ENCODE measurements at regions not wholly inside any gene's neighbourhood (a gene's known extent, or its start where the extent isn't known, plus 50 kb on each side); places are given as distances from the start of the nearest gene placed in this dataset.

DNA sequence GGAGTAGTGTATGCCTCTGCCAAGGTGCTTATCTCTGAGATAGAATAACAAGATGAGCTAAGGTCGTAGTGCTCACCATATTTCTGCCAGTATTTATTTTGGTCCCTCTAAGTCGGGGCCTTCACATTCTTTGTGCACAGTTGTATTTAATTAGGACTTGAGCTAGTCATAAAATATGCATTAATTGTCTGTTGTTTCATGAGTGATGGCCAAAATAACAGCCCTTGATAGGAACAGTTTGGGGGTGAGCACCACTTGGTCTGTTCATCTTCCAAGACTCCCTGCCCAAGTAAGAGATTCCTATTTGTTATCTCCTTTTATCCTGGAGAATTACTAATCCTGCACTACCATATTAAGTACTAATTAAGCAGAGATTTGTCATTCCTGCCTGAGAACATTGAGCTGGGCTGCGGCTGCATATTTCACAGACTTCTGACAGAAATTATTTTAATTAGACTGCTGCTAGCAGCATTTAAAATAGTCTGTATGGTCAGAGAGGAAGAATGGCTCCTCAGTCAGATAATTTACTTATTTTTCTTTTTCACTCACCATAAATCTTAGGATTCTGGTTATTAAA, 435.1 kb downstream of the MTX2 start:
- ATAC-seq, result peak; percentile 89
- TF ChIP-seq ISL1 (CRISPR knock-in tag; IDR thresholded peaks at IDR 0.05) (peak; percentile 99), OSR1 (CRISPR knock-in tag; IDR thresholded peaks at IDR 0.05) (no peak), ZC3H10 (CRISPR knock-in tag; IDR thresholded peaks at IDR 0.05) (peak; percentile 95), SNAI2 (CRISPR knock-in tag; IDR thresholded peaks at IDR 0.05) (peak; percentile 75; the same call in 1 of the 2 replicates), PPARA (CRISPR knock-in tag; IDR thresholded peaks at IDR 0.05; ENCODE audit: borderline replicate concordance) (no peak), ZFP3 (CRISPR knock-in tag; IDR thresholded peaks at IDR 0.05) (peak; percentile 64), ZFP30 (CRISPR knock-in tag; IDR thresholded peaks at IDR 0.05) (no peak), ZNF565 (CRISPR knock-in tag; conservative IDR thresholded peaks at IDR 0.05; ENCODE audit: low read depth) (no peak), TCF4 (CRISPR knock-in tag; IDR thresholded peaks at IDR 0.05; ENCODE audit: borderline replicate concordance) (0 out of 2 replicates have a peak, but pooled peaks have one; percentile 44), GLIS3 (CRISPR knock-in tag; IDR thresholded peaks at IDR 0.05) (peak; percentile 86), CSDC2 (CRISPR knock-in tag; IDR thresholded peaks at IDR 0.05) (0 out of 2 replicates have a peak, but pooled peaks have one; percentile 76)
- TF ChIP-seq, protein P1, sequence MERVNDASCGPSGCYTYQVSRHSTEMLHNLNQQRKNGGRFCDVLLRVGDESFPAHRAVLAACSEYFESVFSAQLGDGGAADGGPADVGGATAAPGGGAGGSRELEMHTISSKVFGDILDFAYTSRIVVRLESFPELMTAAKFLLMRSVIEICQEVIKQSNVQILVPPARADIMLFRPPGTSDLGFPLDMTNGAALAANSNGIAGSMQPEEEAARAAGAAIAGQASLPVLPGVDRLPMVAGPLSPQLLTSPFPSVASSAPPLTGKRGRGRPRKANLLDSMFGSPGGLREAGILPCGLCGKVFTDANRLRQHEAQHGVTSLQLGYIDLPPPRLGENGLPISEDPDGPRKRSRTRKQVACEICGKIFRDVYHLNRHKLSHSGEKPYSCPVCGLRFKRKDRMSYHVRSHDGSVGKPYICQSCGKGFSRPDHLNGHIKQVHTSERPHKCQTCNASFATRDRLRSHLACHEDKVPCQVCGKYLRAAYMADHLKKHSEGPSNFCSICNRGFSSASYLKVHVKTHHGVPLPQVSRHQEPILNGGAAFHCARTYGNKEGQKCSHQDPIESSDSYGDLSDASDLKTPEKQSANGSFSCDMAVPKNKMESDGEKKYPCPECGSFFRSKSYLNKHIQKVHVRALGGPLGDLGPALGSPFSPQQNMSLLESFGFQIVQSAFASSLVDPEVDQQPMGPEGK (CRISPR knock-in tag; IDR thresholded peaks at IDR 0.05; ENCODE audit: borderline replicate concordance), result peak; percentile 91
- TF ChIP-seq, protein P2, sequence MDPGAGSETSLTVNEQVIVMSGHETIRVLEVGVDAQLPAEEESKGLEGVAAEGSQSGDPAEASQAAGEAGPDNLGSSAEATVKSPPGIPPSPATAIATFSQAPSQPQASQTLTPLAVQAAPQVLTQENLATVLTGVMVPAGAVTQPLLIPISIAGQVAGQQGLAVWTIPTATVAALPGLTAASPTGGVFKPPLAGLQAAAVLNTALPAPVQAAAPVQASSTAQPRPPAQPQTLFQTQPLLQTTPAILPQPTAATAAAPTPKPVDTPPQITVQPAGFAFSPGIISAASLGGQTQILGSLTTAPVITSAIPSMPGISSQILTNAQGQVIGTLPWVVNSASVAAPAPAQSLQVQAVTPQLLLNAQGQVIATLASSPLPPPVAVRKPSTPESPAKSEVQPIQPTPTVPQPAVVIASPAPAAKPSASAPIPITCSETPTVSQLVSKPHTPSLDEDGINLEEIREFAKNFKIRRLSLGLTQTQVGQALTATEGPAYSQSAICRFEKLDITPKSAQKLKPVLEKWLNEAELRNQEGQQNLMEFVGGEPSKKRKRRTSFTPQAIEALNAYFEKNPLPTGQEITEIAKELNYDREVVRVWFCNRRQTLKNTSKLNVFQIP (CRISPR knock-in tag; IDR thresholded peaks at IDR 0.05; ENCODE audit: borderline replicate concordance, low read depth), result peak; percentile 80; the same call in 1 of the 2 replicates
- TF ChIP-seq, protein P3, sequence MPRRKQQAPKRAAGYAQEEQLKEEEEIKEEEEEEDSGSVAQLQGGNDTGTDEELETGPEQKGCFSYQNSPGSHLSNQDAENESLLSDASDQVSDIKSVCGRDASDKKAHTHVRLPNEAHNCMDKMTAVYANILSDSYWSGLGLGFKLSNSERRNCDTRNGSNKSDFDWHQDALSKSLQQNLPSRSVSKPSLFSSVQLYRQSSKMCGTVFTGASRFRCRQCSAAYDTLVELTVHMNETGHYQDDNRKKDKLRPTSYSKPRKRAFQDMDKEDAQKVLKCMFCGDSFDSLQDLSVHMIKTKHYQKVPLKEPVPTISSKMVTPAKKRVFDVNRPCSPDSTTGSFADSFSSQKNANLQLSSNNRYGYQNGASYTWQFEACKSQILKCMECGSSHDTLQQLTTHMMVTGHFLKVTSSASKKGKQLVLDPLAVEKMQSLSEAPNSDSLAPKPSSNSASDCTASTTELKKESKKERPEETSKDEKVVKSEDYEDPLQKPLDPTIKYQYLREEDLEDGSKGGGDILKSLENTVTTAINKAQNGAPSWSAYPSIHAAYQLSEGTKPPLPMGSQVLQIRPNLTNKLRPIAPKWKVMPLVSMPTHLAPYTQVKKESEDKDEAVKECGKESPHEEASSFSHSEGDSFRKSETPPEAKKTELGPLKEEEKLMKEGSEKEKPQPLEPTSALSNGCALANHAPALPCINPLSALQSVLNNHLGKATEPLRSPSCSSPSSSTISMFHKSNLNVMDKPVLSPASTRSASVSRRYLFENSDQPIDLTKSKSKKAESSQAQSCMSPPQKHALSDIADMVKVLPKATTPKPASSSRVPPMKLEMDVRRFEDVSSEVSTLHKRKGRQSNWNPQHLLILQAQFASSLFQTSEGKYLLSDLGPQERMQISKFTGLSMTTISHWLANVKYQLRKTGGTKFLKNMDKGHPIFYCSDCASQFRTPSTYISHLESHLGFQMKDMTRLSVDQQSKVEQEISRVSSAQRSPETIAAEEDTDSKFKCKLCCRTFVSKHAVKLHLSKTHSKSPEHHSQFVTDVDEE (CRISPR knock-in tag; IDR thresholded peaks at IDR 0.05), result peak; percentile 78
- TF ChIP-seq, protein P4, sequence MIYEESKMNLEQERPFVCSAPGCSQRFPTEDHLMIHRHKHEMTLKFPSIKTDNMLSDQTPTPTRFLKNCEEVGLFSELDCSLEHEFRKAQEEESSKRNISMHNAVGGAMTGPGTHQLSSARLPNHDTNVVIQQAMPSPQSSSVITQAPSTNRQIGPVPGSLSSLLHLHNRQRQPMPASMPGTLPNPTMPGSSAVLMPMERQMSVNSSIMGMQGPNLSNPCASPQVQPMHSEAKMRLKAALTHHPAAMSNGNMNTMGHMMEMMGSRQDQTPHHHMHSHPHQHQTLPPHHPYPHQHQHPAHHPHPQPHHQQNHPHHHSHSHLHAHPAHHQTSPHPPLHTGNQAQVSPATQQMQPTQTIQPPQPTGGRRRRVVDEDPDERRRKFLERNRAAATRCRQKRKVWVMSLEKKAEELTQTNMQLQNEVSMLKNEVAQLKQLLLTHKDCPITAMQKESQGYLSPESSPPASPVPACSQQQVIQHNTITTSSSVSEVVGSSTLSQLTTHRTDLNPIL (CRISPR knock-in tag; IDR thresholded peaks at IDR 0.05; ENCODE audit: low read depth), result peak; percentile 90
- TF ChIP-seq, protein P5, sequence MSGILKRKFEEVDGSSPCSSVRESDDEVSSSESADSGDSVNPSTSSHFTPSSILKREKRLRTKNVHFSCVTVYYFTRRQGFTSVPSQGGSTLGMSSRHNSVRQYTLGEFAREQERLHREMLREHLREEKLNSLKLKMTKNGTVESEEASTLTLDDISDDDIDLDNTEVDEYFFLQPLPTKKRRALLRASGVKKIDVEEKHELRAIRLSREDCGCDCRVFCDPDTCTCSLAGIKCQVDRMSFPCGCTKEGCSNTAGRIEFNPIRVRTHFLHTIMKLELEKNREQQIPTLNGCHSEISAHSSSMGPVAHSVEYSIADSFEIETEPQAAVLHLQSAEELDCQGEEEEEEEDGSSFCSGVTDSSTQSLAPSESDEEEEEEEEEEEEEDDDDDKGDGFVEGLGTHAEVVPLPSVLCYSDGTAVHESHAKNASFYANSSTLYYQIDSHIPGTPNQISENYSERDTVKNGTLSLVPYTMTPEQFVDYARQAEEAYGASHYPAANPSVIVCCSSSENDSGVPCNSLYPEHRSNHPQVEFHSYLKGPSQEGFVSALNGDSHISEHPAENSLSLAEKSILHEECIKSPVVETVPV (CRISPR knock-in tag; IDR thresholded peaks at IDR 0.05), result peak; percentile 67; the same call in 1 of the 2 replicates

DNA sequence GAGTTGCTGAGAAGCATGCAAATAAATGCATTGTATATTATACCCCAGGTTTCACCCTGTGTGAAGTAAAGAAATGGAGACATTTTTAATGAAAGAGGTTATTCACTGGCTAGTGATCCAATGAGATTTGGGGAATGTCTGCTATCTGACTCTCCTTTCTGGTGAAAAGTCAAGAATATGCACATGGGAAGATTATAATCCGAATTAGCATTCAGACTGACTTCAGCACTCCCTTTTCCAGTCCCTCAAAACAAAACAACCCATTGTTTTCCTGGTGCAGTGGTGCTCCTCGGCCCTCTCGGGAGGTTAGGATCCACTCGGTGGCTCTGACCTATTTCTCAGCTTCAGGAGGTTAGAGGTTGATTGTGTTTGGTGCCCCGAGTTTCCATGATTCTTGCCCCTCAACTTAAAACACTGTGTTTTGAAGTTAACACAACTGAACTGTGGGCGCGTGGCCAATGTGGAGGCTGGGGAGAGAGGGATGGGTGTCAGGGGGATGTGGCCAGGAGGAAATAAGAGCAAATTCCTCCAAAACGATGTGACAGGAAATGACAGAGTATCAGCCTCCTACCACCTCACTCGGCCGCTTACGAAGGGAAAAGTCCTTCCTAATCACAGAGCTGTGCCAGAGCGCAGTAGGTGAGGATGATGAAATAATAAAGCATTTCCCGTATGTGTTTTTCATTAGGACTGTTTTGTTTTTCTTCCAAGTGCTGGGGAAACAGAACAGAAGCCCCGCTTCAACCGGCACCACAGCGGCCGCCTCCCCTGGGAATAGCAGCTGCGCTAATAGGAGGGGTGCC, 440.1 kb downstream of the MTX2 start:
- no peak for ATAC-seq
- TF ChIP-seq, protein P2 (CRISPR knock-in tag; IDR thresholded peaks at IDR 0.05; ENCODE audit: borderline replicate concordance, low read depth), result no peak
- TF ChIP-seq, protein P4 (CRISPR knock-in tag; IDR thresholded peaks at IDR 0.05; ENCODE audit: low read depth), result no peak
- no peak for TF ChIP-seq GLIS3 (CRISPR knock-in tag; IDR thresholded peaks at IDR 0.05)
- TF ChIP-seq, protein P1 (CRISPR knock-in tag; IDR thresholded peaks at IDR 0.05; ENCODE audit: borderline replicate concordance), result no peak
- TF ChIP-seq ISL1 (CRISPR knock-in tag; IDR thresholded peaks at IDR 0.05), result no peak
- TF ChIP-seq, protein P3 (CRISPR knock-in tag; IDR thresholded peaks at IDR 0.05), result no peak
- TF ChIP-seq TCF4 (CRISPR knock-in tag; IDR thresholded peaks at IDR 0.05; ENCODE audit: borderline replicate concordance), result no peak
- TF ChIP-seq ZNF8 (CRISPR knock-in tag; IDR thresholded peaks at IDR 0.05), result no peak
- no peak for TF ChIP-seq RARB (CRISPR knock-in tag; IDR thresholded peaks at IDR 0.05)
- no peak for TF ChIP-seq ZNF565 (CRISPR knock-in tag; conservative IDR thresholded peaks at IDR 0.05; ENCODE audit: low read depth)
- no peak for TF ChIP-seq ZFP3 (CRISPR knock-in tag; IDR thresholded peaks at IDR 0.05)
- TF ChIP-seq ZC3H10 (CRISPR knock-in tag; IDR thresholded peaks at IDR 0.05), result no peak
